ENCODE measurements at regions not wholly inside any gene's neighbourhood (a gene's known extent, or its start where the extent isn't known, plus 50 kb on each side); places are given as distances from the start of the nearest gene placed in this dataset.

GRCh38 chr22:22123960-22124278 lies 120.7 kb upstream of the VPREB1 start:
- TF ChIP-seq POLR2A (IDR thresholded peaks at IDR 0.05) (no peak), CTCF (IDR thresholded peaks at IDR 0.05) (no peak)

Data from sigmoid colon (tissue), 3 donors.